H1 (cell line): ENCODE measurements at regions not wholly inside any gene's neighbourhood (a gene's known extent, or its start where the extent isn't known, plus 50 kb on each side); places are given as distances from the start of the nearest gene placed in this dataset.

Source experiments
- CTCF ChIA-PET: fragments of 300-600 bp; sonication (Branson Sonifier 250); formaldehyde crosslinking; loops from one replicate; lab custom pipeline; 2021; ENCODE audit not compliant: partially characterized antibody; lab: Charles Lee
- POLR2A ChIA-PET: fragments of 300-600 bp; sonication (Branson Sonifier 250); formaldehyde crosslinking; loops from one replicate; lab custom pipeline; 2021; ENCODE audit warnings: inconsistent platforms; ENCODE audit not compliant: partially characterized antibody; lab: Charles Lee
- DNase-seq, 2 experiments: peaks; one replicate each; pipeline versions ENCODE4 v3.0.0 to v3.0.0-alpha.2; 2010 to 2022; ENCODE audit warnings: low spot score in 2 of 2, low read depth in 1 of 2, mixed read lengths in 1 of 2
- FAIRE-seq: peaks from 2 replicates; lab custom pipeline; 2011; peaks lifted over from hg19 to GRCh38; lab: Jason Lieb, UNC
- H2AFZ ChIP-seq: 2 replicates; pipeline ENCODE4 v1.8.1; 2012; ENCODE audit warnings: low read length, inconsistent platforms
- H2AK5ac ChIP-seq: 2 replicates; pipeline ENCODE4 v1.6.1; 2013; ENCODE audit warnings: low read depth, low read length
- H2BK120ac ChIP-seq: replicated peaks from 2 replicates; pipeline ENCODE3; 2013; ENCODE audit warnings: low read depth, low read length, inconsistent platforms
- H2BK12ac ChIP-seq: 2 replicates; pipeline ENCODE4 v1.6.1; 2013; ENCODE audit warnings: low read depth, low read length
- H2BK15ac ChIP-seq: 2 replicates; pipeline ENCODE4 v1.6.1; 2013; ENCODE audit warnings: low read length
- H2BK20ac ChIP-seq: 2 replicates; pipeline ENCODE4 v1.6.1; 2013; ENCODE audit warnings: low read length
- H2BK5ac ChIP-seq: 2 replicates; pipeline ENCODE4 v1.6.1; 2013; ENCODE audit warnings: low read depth, low read length
- H3K14ac ChIP-seq: 2 replicates; pipeline ENCODE4 v1.6.1; 2013; ENCODE audit warnings: inconsistent platforms; ENCODE audit not compliant: insufficient read length
- H3K18ac ChIP-seq: 2 replicates; pipeline ENCODE4 v1.6.1; 2013; ENCODE audit warnings: low read length; ENCODE audit errors: extremely low read depth
- H3K23ac ChIP-seq: 2 replicates; pipeline ENCODE4 v1.6.1; 2013; ENCODE audit warnings: inconsistent platforms; ENCODE audit not compliant: insufficient read length
- H3K23me2 ChIP-seq: 2 replicates; pipeline ENCODE4 v1.6.1; 2013; ENCODE audit warnings: low read depth, low read length
- H3K27ac ChIP-seq: 2 replicates; pipeline ENCODE4 v1.6.1; 2011; ENCODE audit warnings: low read depth, low read length, inconsistent platforms
- H3K27me3 ChIP-seq, 4 experiments: replicated peaks in 1 of 4; 1 replicate in 1 of 4; 2 replicates in 3 of 4; pipeline versions ENCODE4 v1.6.1 to v1.8.1; 2011 to 2013; ENCODE audit warnings: low read length in 3 of 4, mild to moderate bottlenecking in 3 of 4, inconsistent platforms in 2 of 4, mixed read lengths in 2 of 4, moderate library complexity in 1 of 4; ENCODE audit not compliant: control insufficient read depth in 3 of 4, insufficient read depth in 3 of 4; ENCODE audit errors: extremely low read depth in 1 of 4
- H3K36me3 ChIP-seq, 4 experiments: 2 replicates each; pipeline versions ENCODE4 v1.6.1 to v1.8.1; 2011 to 2013; ENCODE audit warnings: mild to moderate bottlenecking in 4 of 4, low read length in 3 of 4, moderate library complexity in 2 of 4, control low read depth in 1 of 4, inconsistent platforms in 1 of 4; ENCODE audit not compliant: insufficient read depth in 4 of 4, control insufficient read depth in 2 of 4
- H3K4ac ChIP-seq: replicated peaks from 2 replicates; pipeline ENCODE3; 2013; ENCODE audit warnings: low read length, low read depth, mixed read lengths, inconsistent platforms; ENCODE audit not compliant: insufficient read length
- H3K4me1 ChIP-seq, 4 experiments: replicated peaks in 1 of 4; 1 replicate in 1 of 4; 2 replicates in 3 of 4; pipeline versions ENCODE4 v1.6.1 to v1.8.1; 2011 to 2013; ENCODE audit warnings: low read length in 3 of 4, inconsistent platforms in 2 of 4, mixed read lengths in 1 of 4; ENCODE audit not compliant: insufficient read depth in 4 of 4, control insufficient read depth in 3 of 4
- H3K4me2 ChIP-seq, 2 experiments: 2 replicates each; pipeline versions ENCODE4 v1.6.1 to v1.8.1; 2011 to 2013; ENCODE audit warnings: low read depth in 2 of 2, low read length in 2 of 2, control low read depth in 1 of 2, inconsistent platforms in 1 of 2, mild to moderate bottlenecking in 1 of 2; ENCODE audit not compliant: insufficient read depth in 1 of 2
- H3K4me3 ChIP-seq, 4 experiments: fragments of 200-600, 300-600 bp in 1 of 4; sonication (generic), shearing (Covaris generic), sonication (Bioruptor Twin) in 1 of 4; 2 replicates each; pipeline versions ENCODE4 v1.5.1 to v1.8.1; 2011 to 2016; ENCODE audit warnings: low read length in 4 of 4, low read depth in 3 of 4, control low read depth in 2 of 4, inconsistent platforms in 2 of 4, mild to moderate bottlenecking in 2 of 4, mixed read lengths in 1 of 4, moderate library complexity in 1 of 4; ENCODE audit not compliant: insufficient read depth in 2 of 4; ENCODE audit errors: extremely low read depth in 1 of 4
- H3K56ac ChIP-seq: replicated peaks from 2 replicates; pipeline ENCODE3; 2013; ENCODE audit warnings: low read depth, mild to moderate bottlenecking, mixed read lengths, low read length, inconsistent platforms; ENCODE audit not compliant: insufficient read length
- H3K79me1 ChIP-seq: 2 replicates; pipeline ENCODE4 v1.6.1; 2013; ENCODE audit warnings: low read depth, low read length, control low read depth
- H3K79me2 ChIP-seq, 2 experiments: 2 replicates each; pipeline versions ENCODE4 v1.6.1 to v1.8.1; 2012 to 2013; ENCODE audit warnings: low read length in 2 of 2, mild to moderate bottlenecking in 2 of 2, inconsistent platforms in 1 of 2; ENCODE audit not compliant: insufficient read depth in 2 of 2, control insufficient read depth in 1 of 2
- H3K9ac ChIP-seq, 4 experiments: replicated peaks in 1 of 4; 1 replicate in 1 of 4; 2 replicates in 3 of 4; pipeline versions ENCODE4 v1.6.1 to v1.8.1; 2011 to 2013; ENCODE audit warnings: low read depth in 3 of 4, low read length in 3 of 4, control low read depth in 2 of 4, mild to moderate bottlenecking in 2 of 4, moderate library complexity in 2 of 4, inconsistent platforms in 1 of 4; ENCODE audit errors: extremely low read depth in 1 of 4
- H3K9me3 ChIP-seq, 2 experiments: 2 replicates each; pipeline versions ENCODE4 v1.6.1 to v1.8.1; 2012 to 2013; ENCODE audit warnings: mild to moderate bottlenecking in 2 of 2, moderate library complexity in 2 of 2, control low read depth in 1 of 2, inconsistent platforms in 1 of 2, low read depth in 1 of 2, low read length in 1 of 2, mixed read lengths in 1 of 2; ENCODE audit not compliant: insufficient read depth in 2 of 2
- H4K20me1 ChIP-seq, 2 experiments: replicated peaks in 1 of 2; 2 replicates each; pipeline versions ENCODE3 to v1.8.1; 2011 to 2013; ENCODE audit warnings: inconsistent platforms in 2 of 2, low read length in 2 of 2, mild to moderate bottlenecking in 1 of 2; ENCODE audit not compliant: insufficient read depth in 2 of 2, control insufficient read depth in 1 of 2
- H4K5ac ChIP-seq: 2 replicates; pipeline ENCODE4 v1.6.1; 2013; ENCODE audit warnings: low read length, low read depth, mixed read lengths, inconsistent platforms; ENCODE audit not compliant: insufficient read length
- H4K8ac ChIP-seq: 2 replicates; pipeline ENCODE4 v1.8.0; 2013; ENCODE audit warnings: mild to moderate bottlenecking, moderate library complexity, low read length, inconsistent platforms; ENCODE audit not compliant: insufficient read depth; ENCODE audit errors: extremely low read depth
- H4K91ac ChIP-seq: replicated peaks from 2 replicates; pipeline ENCODE3; 2013; ENCODE audit warnings: low read length, mixed read lengths, inconsistent platforms; ENCODE audit not compliant: insufficient read length
- GTF2F1 ChIP-seq: IDR thresholded peaks from 2 replicates; pipeline ENCODE4 v1.6.1; 2012; ENCODE audit warnings: low read depth, low read length, improper control_type of control experiment, borderline replicate concordance
- TEAD4 ChIP-seq: IDR thresholded peaks from 2 replicates; pipeline ENCODE4 v1.6.1; 2012; ENCODE audit warnings: low read depth, low read length, inconsistent platforms, mixed read lengths
- WGBS, 2 experiments: shearing (Covaris generic) in 1 of 2; methylation state at CpG; one replicate each; pipeline versions ENCODE4 v1.1.6 to v1.1.7; 2013 to 2015; ENCODE audit warnings: low lambda C conversion rate in 2 of 2, mixed read lengths in 2 of 2, inconsistent platforms in 1 of 2, low coverage in 1 of 2, missing lambda C conversion rate in 1 of 2; ENCODE audit not compliant: insufficient replicate concordance in 2 of 2, insufficient coverage in 1 of 2, insufficient read length in 1 of 2; ENCODE audit errors: extremely low coverage in 1 of 2, missing lambda C conversion rate in 1 of 2; 5-methylcytosine and 5-hydroxymethylcytosine counted together

DNA sequence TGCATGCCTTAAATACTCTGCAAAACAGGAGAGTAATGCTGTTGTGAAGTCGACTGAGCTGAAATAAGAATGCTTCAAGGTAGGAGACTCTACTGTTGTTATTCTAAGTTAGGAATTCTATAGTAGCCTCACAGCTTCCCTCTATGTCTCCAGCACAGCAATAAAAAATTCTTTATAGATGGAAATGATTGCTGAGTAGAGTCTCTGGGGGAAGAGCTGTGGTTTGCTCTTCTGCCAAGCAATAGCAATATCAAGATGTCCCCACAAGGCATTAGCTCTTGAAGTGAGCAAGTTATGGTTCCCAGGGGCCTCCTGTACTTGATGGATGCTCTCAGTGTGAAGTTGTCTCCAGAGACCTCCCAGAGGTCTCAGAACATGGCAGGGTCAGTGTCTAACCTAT, 880.6 kb upstream of the FRG1 start:
- no peaks in the 10 kb centered on the region for H3K23me2 ChIP-seq
- no peak overlapping the region; the same call in 1 of the 2 replicates for H2AK5ac ChIP-seq
- no peak for TF ChIP-seq GTF2F1
- TF ChIP-seq TEAD4, result peak; percentile 61
- 5% methylated on average over 1 of the region's 1 CpG; no CpG with 5 or more reads in 1 of the 2 experiments for WGBS, 2 experiments
- peak overlapping the region; percentile 94 for H4K91ac ChIP-seq
- H2BK120ac ChIP-seq, result peak overlapping the region; percentile 98
- H4K5ac ChIP-seq, result peak overlapping the region; percentile 46
- H4K20me1 ChIP-seq, result no peaks in the 10 kb centered on the region
- H4K8ac ChIP-seq, result no peak overlapping the region
- no peak overlapping the region; a peak in 1 of 7 replicates for H3K9ac ChIP-seq
- no peak overlapping the region for H3K56ac ChIP-seq
- no peaks in the 10 kb centered on the region for H3K27me3 ChIP-seq
- no peak overlapping the region for H2BK15ac ChIP-seq
- peak overlapping the region; percentile 95 for H2BK20ac ChIP-seq
- H3K4me2 ChIP-seq, result peak overlapping the region; percentile 32 to 35; a peak in 3 of 4 replicates
- H3K79me2 ChIP-seq, result no peaks in the 10 kb centered on the region
- H3K79me1 ChIP-seq, result no peaks in the 10 kb centered on the region
- peak overlapping the region; percentile 84; the same call in 1 of the 2 replicates for H3K18ac ChIP-seq
- peak overlapping the region; percentile 66; the same call in 1 of the 2 replicates for H3K27ac ChIP-seq
- H3K14ac ChIP-seq, result no peak overlapping the region
- H2BK5ac ChIP-seq, result peak overlapping the region; percentile 94
- FAIRE-seq, result peak; percentile 73
- H3K9me3 ChIP-seq, result peaks cover 0 to 5% of the 10 kb centered on the region in 2 experiments; a peak in 1 of 4 replicates
- peak overlapping the region; percentile 40 for H3K4ac ChIP-seq
- CTCF ChIA-PET, result interaction anchor here (0.8 to 3.5 kb wide), 6 partner anchors 10 to 845 kb away, joined by 3 to 25 read pairs (median 4); no protein-coding TSS in a partner anchor
- no peak overlapping the region for H2AFZ ChIP-seq
- no peak overlapping the region for H3K4me3 ChIP-seq
- peaks cover 10 to 17% (median 13%) of the 10 kb centered on the region in 4 experiments for H3K4me1 ChIP-seq
- POLR2A ChIA-PET, result interaction anchor here (1.2 kb wide), 1 partner anchor 13 kb away, joined by 8 read pairs; no protein-coding TSS in a partner anchor
- H2BK12ac ChIP-seq, result peak overlapping the region; percentile 93
- H3K23ac ChIP-seq, result no peak overlapping the region
- H3K36me3 ChIP-seq, result peaks cover 0 to 5% (median 0%) of the 10 kb centered on the region in 4 experiments; a peak in 1 of 8 replicates
- no peak for DNase-seq
